ENCODE measurements at regions not wholly inside any gene's neighbourhood (a gene's known extent, or its start where the extent isn't known, plus 50 kb on each side); places are given as distances from the start of the nearest gene placed in this dataset.

DNA sequence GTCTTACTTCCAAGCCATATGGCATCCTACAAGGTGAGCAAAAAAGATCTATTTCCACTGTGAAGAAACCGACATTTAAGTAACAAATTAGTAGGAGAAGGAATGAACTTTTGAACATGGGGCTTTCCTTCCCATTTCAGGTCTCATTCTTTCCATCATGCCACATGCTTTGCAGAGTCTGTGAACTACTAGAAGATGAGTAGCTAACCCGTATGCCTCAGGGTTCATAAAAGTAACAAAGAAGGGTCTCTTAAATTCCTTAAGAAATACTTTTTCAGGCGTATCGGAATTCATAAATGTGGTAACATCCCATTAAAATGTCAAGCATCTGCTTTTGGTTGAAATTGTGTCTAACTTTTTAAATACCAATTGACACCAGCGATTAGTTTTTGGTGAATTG lies 81.3 kb upstream of the TNS3 start:
- no peak for DNase-seq
- Histone ChIP-seq H3K4me1 (ENCODE audit: low read length) (peaks cover 13% of the 10 kb centered on the region), H3K4me3 (ENCODE audit: low read length) (no peak overlapping the region), H3K36me3 (replicated peaks; ENCODE audit: insufficient read depth, low read length) (no peaks in the 10 kb centered on the region), H2AFZ (ENCODE audit: low read length) (no peak overlapping the region), H3F3A (ENCODE audit: insufficient read depth, low read length) (no peaks in the 10 kb centered on the region), H3K9ac (ENCODE audit: low read length) (no peak overlapping the region), H3K4me2 (ENCODE audit: low read depth, low read length) (no peak overlapping the region), H4K20me1 (ENCODE audit: insufficient read depth, low read length) (no peaks in the 10 kb centered on the region), H3K27ac (ENCODE audit: low read length) (no peak overlapping the region), H3K27me3 (replicated peaks; ENCODE audit: insufficient read depth, low read length) (no peaks in the 10 kb centered on the region), H3K79me2 (ENCODE audit: low read length) (no peaks in the 10 kb centered on the region), H3K9me3 (replicated peaks; ENCODE audit: insufficient read depth, low read length) (no peaks in the 10 kb centered on the region), H3K9me2 (replicated peaks; ENCODE audit: insufficient read depth, low read length) (no peaks in the 10 kb centered on the region)
- TF ChIP-seq, protein P1, sequence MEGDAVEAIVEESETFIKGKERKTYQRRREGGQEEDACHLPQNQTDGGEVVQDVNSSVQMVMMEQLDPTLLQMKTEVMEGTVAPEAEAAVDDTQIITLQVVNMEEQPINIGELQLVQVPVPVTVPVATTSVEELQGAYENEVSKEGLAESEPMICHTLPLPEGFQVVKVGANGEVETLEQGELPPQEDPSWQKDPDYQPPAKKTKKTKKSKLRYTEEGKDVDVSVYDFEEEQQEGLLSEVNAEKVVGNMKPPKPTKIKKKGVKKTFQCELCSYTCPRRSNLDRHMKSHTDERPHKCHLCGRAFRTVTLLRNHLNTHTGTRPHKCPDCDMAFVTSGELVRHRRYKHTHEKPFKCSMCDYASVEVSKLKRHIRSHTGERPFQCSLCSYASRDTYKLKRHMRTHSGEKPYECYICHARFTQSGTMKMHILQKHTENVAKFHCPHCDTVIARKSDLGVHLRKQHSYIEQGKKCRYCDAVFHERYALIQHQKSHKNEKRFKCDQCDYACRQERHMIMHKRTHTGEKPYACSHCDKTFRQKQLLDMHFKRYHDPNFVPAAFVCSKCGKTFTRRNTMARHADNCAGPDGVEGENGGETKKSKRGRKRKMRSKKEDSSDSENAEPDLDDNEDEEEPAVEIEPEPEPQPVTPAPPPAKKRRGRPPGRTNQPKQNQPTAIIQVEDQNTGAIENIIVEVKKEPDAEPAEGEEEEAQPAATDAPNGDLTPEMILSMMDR (IDR thresholded peaks at IDR 0.05; ENCODE audit: low read length), result no peak
- TF ChIP-seq EZH2 (optimal IDR thresholded peaks at IDR 0.05; ENCODE audit: low read depth, low read length) (no peak), EZH2phosphoT487 (IDR thresholded peaks at IDR 0.05; ENCODE audit: low read length) (no peak)

DNA sequence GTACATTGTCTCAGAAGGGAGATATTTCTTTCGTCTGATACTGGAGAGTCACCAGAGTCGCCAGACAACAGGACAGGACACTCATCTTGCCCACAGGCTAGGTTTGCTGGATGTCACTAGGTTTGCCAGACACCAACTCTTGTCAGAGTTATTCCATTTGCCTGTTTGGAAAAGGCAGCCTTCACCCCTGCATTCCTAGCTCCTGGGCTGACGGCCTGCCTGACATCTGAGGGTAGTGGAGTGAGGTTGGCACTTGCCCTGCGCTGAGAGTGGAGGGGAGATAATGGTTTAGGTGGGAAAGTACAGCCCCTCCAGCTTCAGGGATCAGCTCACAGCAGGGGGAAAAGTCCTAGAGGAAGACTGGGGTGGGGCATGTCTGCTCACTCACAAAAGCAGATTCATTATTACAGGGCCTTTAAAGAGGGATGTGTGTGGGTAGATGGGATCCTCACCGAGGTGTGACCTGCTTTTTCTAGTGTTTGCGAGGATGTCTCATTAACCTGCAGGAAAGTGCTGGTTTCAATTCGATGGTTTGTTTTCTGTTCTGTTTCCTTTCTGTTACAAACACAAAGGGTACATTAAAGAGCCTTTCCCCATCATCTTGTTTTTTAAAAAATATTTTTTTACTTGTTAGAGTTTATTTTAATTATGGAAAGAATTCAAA lies 79.3 kb upstream of the TNS3 start:
- peak overlapping the region; percentile 39; the same call in 1 of the 2 replicates for H3K27ac ChIP-seq (ENCODE audit: low read length)
- no peaks in the 10 kb centered on the region for H3F3A ChIP-seq (ENCODE audit: insufficient read depth, low read length)
- no peaks in the 10 kb centered on the region for H3K79me2 ChIP-seq (ENCODE audit: low read length)
- H2AFZ ChIP-seq (ENCODE audit: low read length), result peak overlapping the region; percentile 89
- H3K9me2 ChIP-seq (replicated peaks; ENCODE audit: insufficient read depth, low read length), result no peaks in the 10 kb centered on the region
- H3K4me1 ChIP-seq (ENCODE audit: low read length), result peaks cover 13% of the 10 kb centered on the region
- H3K36me3 ChIP-seq (replicated peaks; ENCODE audit: insufficient read depth, low read length), result no peaks in the 10 kb centered on the region
- peak overlapping the region; percentile 33; the same call in 1 of the 2 replicates for H3K9ac ChIP-seq (ENCODE audit: low read length)
- H3K27me3 ChIP-seq (replicated peaks; ENCODE audit: insufficient read depth, low read length), result no peaks in the 10 kb centered on the region
- no peaks in the 10 kb centered on the region for H4K20me1 ChIP-seq (ENCODE audit: insufficient read depth, low read length)
- no peaks in the 10 kb centered on the region for H3K9me3 ChIP-seq (replicated peaks; ENCODE audit: insufficient read depth, low read length)
- DNase-seq, result peak; percentile 61
- TF ChIP-seq EZH2 (optimal IDR thresholded peaks at IDR 0.05; ENCODE audit: low read depth, low read length) (no peak), EZH2phosphoT487 (IDR thresholded peaks at IDR 0.05; ENCODE audit: low read length) (no peak)
- TF ChIP-seq, protein P1 (IDR thresholded peaks at IDR 0.05; ENCODE audit: low read length), result no peak
- no peak overlapping the region for H3K4me3 ChIP-seq (ENCODE audit: low read length)
- H3K4me2 ChIP-seq (ENCODE audit: low read depth, low read length), result peak overlapping the region; percentile 56

DNA sequence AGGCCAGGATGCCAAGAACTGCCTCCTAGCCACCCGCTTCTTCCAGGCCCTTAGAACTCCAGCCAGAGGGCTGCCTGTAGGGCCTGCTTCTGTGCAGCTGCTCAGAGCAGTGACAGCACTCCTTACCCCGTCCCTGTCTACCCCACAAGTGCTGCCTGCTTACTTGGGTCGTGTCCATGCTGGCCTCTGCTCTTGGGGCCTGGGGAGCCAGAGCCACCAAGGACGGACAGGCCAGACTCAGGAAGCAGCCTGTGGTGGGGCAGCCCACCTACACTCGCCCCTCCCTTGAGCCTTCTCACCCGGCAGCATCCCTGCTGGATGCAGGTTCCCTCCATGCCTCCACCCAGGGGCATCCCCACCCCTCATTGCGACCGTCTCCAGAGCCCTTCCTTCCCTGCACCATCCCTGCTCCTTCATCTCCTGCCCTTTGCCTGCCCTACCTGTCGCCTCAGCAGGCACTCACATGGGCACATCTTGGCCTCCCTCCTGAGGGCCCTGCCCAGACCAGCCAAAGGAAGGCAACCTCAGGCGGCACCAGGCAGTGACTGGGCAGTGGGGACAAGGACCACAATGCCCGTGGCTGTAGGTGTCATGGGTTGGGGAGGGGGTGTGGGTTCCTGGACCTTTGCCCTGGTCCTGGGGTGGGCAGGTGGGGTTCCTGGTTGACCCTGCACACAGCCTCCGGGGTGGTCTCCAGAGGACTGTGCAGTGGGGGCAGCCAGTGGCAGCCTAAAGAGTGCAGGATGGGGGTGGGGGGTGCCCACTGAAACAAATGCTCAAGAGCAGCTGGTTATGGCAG lies 78.0 kb upstream of the TNS3 start:
- Histone ChIP-seq H3K9ac (ENCODE audit: low read length) (no peak overlapping the region), H3K4me2 (ENCODE audit: low read depth, low read length) (no peak overlapping the region), H3K27ac (ENCODE audit: low read length) (no peak overlapping the region), H3K36me3 (replicated peaks; ENCODE audit: insufficient read depth, low read length) (no peaks in the 10 kb centered on the region), H3K9me2 (replicated peaks; ENCODE audit: insufficient read depth, low read length) (no peaks in the 10 kb centered on the region), H3K79me2 (ENCODE audit: low read length) (no peaks in the 10 kb centered on the region), H3F3A (ENCODE audit: insufficient read depth, low read length) (no peaks in the 10 kb centered on the region), H4K20me1 (ENCODE audit: insufficient read depth, low read length) (no peaks in the 10 kb centered on the region), H3K9me3 (replicated peaks; ENCODE audit: insufficient read depth, low read length) (no peaks in the 10 kb centered on the region), H3K4me1 (ENCODE audit: low read length) (peaks cover 13% of the 10 kb centered on the region), H3K27me3 (replicated peaks; ENCODE audit: insufficient read depth, low read length) (no peaks in the 10 kb centered on the region), H3K4me3 (ENCODE audit: low read length) (no peak overlapping the region), H2AFZ (ENCODE audit: low read length) (no peak overlapping the region)
- DNase-seq, result no peak
- TF ChIP-seq, protein P1 (IDR thresholded peaks at IDR 0.05; ENCODE audit: low read length), result no peak
- TF ChIP-seq EZH2 (optimal IDR thresholded peaks at IDR 0.05; ENCODE audit: low read depth, low read length) (no peak), EZH2phosphoT487 (IDR thresholded peaks at IDR 0.05; ENCODE audit: low read length) (no peak)

All from MM.1S (cell line).